ENCODE measurements at regions not wholly inside any gene's neighbourhood (a gene's known extent, or its start where the extent isn't known, plus 50 kb on each side); places are given as distances from the start of the nearest gene placed in this dataset.

GRCh38 chr15:55015093-55015445 is 181.7 kb downstream of the RSL24D1 start:
- Mint-ChIP-seq H3K4me1 (no peaks in the 10 kb centered on the region), H3K9me3 (no peaks in the 10 kb centered on the region), H3K27ac (no peak overlapping the region), H3K4me3 (no peak overlapping the region), H3K27me3 (peaks cover 11 to 25% (median 13%) of the 10 kb centered on the region in 5 donors), H3K36me3 (no peaks in the 10 kb centered on the region)
- ATAC-seq (no peak), DNase-seq (no peak)
- POLR2A ChIA-PET, result no interaction called here

GRCh38 chr15:55014391-55015092 is 182.2 kb downstream of the RSL24D1 start:
- H3K4me1 Mint-ChIP-seq, result no peaks in the 10 kb centered on the region
- no peaks in the 10 kb centered on the region for H3K9me3 Mint-ChIP-seq
- no peaks in the 10 kb centered on the region for H3K36me3 Mint-ChIP-seq
- no peak overlapping the region for H3K27ac Mint-ChIP-seq
- no peak overlapping the region for H3K4me3 Mint-ChIP-seq
- POLR2A ChIA-PET, result no interaction called here
- no peak for ATAC-seq
- no peak for DNase-seq
- peaks cover 9 to 22% (median 13%) of the 10 kb centered on the region in 5 donors for H3K27me3 Mint-ChIP-seq

DNA sequence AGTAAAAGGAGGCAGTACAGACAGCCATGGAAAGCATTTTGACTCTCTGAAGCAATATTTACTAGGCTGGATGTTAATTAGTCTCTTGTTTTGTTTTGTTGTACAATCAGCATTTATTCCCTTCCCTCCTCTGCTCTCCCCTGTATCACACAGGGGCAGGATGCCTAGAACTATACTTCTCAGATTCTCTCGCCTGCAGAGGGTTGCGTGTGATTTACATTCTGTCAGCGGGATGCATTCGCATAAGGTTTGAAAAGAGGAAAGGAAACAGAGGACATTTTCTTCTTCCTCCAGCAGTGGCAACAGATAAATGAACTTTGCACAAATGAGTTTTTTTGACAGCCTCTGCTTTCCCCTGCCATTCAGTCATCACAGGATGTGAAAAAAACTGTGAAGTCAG is 188.3 kb downstream of the RSL24D1 start:
- no peaks in the 10 kb centered on the region for H3K36me3 Mint-ChIP-seq
- ATAC-seq (no peak), DNase-seq (no peak)
- H3K27ac Mint-ChIP-seq, result no peak overlapping the region
- H3K27me3 Mint-ChIP-seq, result peaks cover 0 to 7% (median 2%) of the 10 kb centered on the region in 5 donors
- H3K9me3 Mint-ChIP-seq, result peaks cover 0 to 2% (median 0%) of the 10 kb centered on the region in 9 donors
- POLR2A ChIA-PET, result no interaction called here
- no peak overlapping the region for H3K4me3 Mint-ChIP-seq
- H3K4me1 Mint-ChIP-seq, result peaks cover 0 to 2% (median 0%) of the 10 kb centered on the region in 4 donors

GRCh38 chr15:55007561-55007960 is 189.2 kb downstream of the RSL24D1 start:
- peaks cover 0 to 7% (median 2%) of the 10 kb centered on the region in 5 donors for H3K27me3 Mint-ChIP-seq
- H3K4me3 Mint-ChIP-seq, result no peak overlapping the region
- POLR2A ChIA-PET, result no interaction called here
- peaks cover 0 to 2% (median 0%) of the 10 kb centered on the region in 4 donors for H3K4me1 Mint-ChIP-seq
- no peak overlapping the region for H3K27ac Mint-ChIP-seq
- no peak for DNase-seq
- peaks cover 0 to 2% (median 0%) of the 10 kb centered on the region in 9 donors for H3K9me3 Mint-ChIP-seq
- no peak for ATAC-seq
- no peaks in the 10 kb centered on the region for H3K36me3 Mint-ChIP-seq

DNA sequence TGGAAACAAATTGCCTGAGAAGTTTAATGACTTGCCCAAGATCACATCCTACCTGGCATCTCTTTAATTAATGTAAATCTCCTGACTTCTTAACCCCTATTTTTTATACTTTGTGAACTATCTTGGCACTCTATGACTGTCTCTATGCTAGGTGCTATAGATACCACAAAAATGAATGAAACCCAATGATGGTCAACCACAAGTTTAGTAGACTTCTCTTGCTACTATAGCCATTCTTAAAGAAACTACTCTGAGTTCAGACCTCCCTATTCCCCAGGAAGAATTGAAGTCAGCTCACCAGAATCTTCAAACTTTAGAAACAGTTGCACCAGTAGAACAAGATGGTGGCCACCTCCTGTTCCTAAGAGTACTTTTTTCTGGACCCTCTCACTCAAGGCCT is 191.1 kb downstream of the RSL24D1 start:
- no peaks in the 10 kb centered on the region for H3K36me3 Mint-ChIP-seq
- H3K9me3 Mint-ChIP-seq, result peaks cover 0 to 2% (median 0%) of the 10 kb centered on the region in 9 donors
- peaks cover 0 to 13% (median 2%) of the 10 kb centered on the region in 5 donors for H3K27me3 Mint-ChIP-seq
- POLR2A ChIA-PET, result no interaction called here
- H3K4me3 Mint-ChIP-seq, result no peak overlapping the region
- H3K27ac Mint-ChIP-seq, result no peak overlapping the region
- DNase-seq (no peak), ATAC-seq (no peak)
- peaks cover 0 to 2% (median 0%) of the 10 kb centered on the region in 4 donors for H3K4me1 Mint-ChIP-seq

DNA sequence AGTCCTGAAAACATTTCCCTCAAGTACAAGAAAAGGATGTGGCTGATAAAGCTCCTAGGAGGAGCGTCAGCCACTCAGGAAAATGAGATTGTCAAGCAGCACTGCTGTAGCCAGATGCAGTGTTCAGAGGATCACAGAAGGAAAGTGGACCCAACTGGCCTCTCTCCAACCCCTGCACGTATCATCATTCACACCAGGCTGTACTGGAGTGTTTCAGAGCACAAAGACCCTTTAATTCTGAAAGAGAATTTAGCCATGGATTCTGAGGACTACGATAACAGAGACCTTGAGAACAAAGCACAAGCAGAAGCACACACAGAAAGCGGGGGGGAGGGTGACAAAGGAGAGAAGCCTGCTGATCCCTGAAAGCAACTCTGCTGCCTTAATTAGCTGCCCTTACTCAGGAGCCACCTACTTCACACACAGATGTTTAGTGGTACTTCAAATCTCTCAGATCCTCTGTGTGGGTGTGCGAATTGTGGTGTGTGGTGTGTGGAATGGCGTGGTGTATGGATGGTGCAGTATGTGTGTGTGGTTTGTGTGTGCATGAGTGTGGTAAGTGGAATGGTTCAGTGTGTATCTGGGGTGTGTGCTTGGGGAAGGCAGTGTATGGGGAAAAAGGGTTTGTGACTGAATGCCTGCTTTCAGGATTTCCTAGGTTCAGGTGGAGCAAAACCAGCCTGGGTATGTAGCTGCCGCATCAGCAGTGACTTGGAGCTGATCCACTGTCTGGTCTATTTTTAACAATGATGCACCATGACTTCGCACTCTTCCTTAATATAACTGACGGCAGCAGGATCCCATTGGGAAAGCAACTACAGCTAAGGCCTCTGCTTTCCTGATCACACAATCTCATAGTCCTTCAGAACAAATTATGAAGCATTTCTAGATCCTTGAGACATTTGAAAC is 192.5 kb downstream of the RSL24D1 start:
- ATAC-seq (no peak), DNase-seq (no peak)
- H3K27ac Mint-ChIP-seq, result no peak overlapping the region
- H3K4me3 Mint-ChIP-seq, result no peak overlapping the region
- peaks cover 0 to 2% (median 0%) of the 10 kb centered on the region in 4 donors for H3K4me1 Mint-ChIP-seq
- H3K36me3 Mint-ChIP-seq, result no peaks in the 10 kb centered on the region
- POLR2A ChIA-PET, result no interaction called here
- peaks cover 0 to 9% (median 2%) of the 10 kb centered on the region in 5 donors for H3K27me3 Mint-ChIP-seq
- peaks cover 0 to 2% (median 0%) of the 10 kb centered on the region in 9 donors for H3K9me3 Mint-ChIP-seq

DNA sequence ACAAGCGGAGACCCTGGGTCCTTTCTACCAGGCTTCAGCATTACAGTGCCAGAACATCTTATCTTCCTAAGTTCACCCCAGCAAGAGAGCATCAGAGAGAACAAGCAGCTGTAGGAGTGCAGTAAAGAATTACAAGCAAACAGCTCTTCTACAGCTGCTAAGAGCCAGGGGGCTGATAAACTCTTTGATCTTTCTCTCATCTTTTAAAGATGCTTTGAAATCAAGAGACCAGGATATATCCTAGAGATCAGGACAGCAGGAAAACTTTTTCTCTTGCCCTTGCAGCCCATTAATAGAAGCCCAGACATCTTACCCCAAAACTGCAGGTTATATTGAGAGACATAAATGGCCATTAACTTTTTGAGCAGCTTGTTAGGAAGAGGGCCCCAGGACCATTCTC is 198.1 kb downstream of the RSL24D1 start:
- Mint-ChIP-seq H3K27me3 (peaks cover 0 to 14% (median 3%) of the 10 kb centered on the region in 5 donors), H3K4me1 (no peaks in the 10 kb centered on the region), H3K27ac (no peak overlapping the region), H3K36me3 (peaks cover 0 to under 1% (median 0%) of the 10 kb centered on the region in 3 donors), H3K4me3 (no peak overlapping the region), H3K9me3 (peaks cover 0 to 4% (median 0%) of the 10 kb centered on the region in 9 donors)
- POLR2A ChIA-PET, result no interaction called here
- ATAC-seq (no peak), DNase-seq (no peak)

GRCh38 chr15:54990793-54991192 is 205.9 kb downstream of the RSL24D1 start:
- POLR2A ChIA-PET, result no interaction called here
- Mint-ChIP-seq H3K9me3 (peaks cover 0 to 19% (median 2%) of the 10 kb centered on the region in 9 donors), H3K27ac (no peak overlapping the region), H3K4me3 (no peak overlapping the region), H3K36me3 (peaks cover 0 to 15% (median 0%) of the 10 kb centered on the region in 3 donors), H3K27me3 (peaks cover 16 to 32% (median 26%) of the 10 kb centered on the region in 5 donors), H3K4me1 (no peaks in the 10 kb centered on the region)
- no peak for DNase-seq
- ATAC-seq, result no peak

- Mint-ChIP-seq H3K4me1 (no peaks in the 10 kb centered on the region), H3K9me3 (peaks cover 0 to 24% (median 2%) of the 10 kb centered on the region in 9 donors), H3K27me3 (peaks cover 19 to 43% (median 26%) of the 10 kb centered on the region in 5 donors), H3K36me3 (peaks cover 0 to 12% (median 0%) of the 10 kb centered on the region in 3 donors), H3K4me3 (no peak overlapping the region), H3K27ac (no peak overlapping the region)
- DNase-seq, result no peak
- POLR2A ChIA-PET, result no interaction called here
- no peak for ATAC-seq
Measured at GRCh38 chr15:54987881-54988280, 208.9 kb downstream of the RSL24D1 start.

DNA sequence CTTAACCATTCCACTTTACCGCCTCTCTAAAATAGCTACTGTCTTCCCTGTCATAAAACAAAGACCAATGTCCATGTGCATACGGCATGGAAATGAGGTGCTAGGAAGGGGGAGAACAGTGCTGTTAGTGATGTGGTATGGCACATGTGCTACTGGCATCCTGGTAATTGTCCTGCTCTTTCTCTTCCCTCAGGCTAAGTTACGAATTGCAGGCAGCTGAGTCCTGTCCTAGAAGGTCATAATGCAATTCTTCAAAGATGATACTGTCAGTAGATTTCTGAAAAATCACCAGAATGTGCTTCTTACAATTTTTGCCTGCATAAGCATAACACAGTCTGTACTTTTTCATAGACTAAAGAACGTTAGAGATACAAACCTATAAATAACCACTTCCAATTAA is 216.8 kb downstream of the RSL24D1 start:
- H3K27me3 Mint-ChIP-seq, result peaks cover 9 to 27% (median 13%) of the 10 kb centered on the region in 5 donors
- H3K36me3 Mint-ChIP-seq, result no peaks in the 10 kb centered on the region
- H3K27ac Mint-ChIP-seq, result no peak overlapping the region
- no peak for DNase-seq
- POLR2A ChIA-PET, result no interaction called here
- H3K4me3 Mint-ChIP-seq, result no peak overlapping the region
- ATAC-seq, result no peak
- peaks cover 0 to 14% (median 0%) of the 10 kb centered on the region in 9 donors for H3K9me3 Mint-ChIP-seq
- H3K4me1 Mint-ChIP-seq, result no peaks in the 10 kb centered on the region

DNA sequence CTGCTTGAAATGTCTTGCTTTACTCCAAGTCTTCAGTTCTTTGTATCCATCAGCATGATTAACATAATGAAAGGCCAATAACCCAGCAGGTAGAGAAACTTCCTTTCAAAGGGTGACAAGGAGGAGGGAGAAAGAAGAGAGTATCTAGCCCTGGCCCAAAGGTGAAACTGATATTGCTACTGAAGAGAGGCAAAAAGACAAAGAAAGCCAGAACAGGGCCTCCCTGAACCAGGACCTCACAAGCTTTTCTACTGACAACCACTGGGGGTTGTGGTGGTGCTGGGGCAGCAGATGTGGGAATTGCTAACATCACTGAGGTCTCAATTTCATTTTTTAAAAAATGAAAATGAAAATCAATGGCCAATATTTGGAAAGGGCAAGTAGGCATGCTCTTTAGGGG is 234.1 kb downstream of the RSL24D1 start:
- Mint-ChIP-seq H3K9me3 (peaks cover 13 to 40% (median 21%) of the 10 kb centered on the region in 9 donors), H3K27me3 (peaks cover 1 to 36% (median 7%) of the 10 kb centered on the region in 5 donors), H3K27ac (no peak overlapping the region), H3K4me1 (no peaks in the 10 kb centered on the region), H3K4me3 (no peak overlapping the region), H3K36me3 (peaks cover 0 to 22% (median 0%) of the 10 kb centered on the region in 3 donors)
- POLR2A ChIA-PET, result no interaction called here
- ATAC-seq (no peak), DNase-seq (no peak)

- POLR2A ChIA-PET, result no interaction called here
- no peak overlapping the region for H3K4me3 Mint-ChIP-seq
- DNase-seq (no peak), ATAC-seq (no peak)
- H3K27me3 Mint-ChIP-seq, result peaks cover 1 to 23% (median 4%) of the 10 kb centered on the region in 5 donors
- H3K4me1 Mint-ChIP-seq, result no peaks in the 10 kb centered on the region
- H3K27ac Mint-ChIP-seq, result peak overlapping the region in 1 of 10 donors; percentile 19
- peaks cover 0 to 23% (median 8%) of the 10 kb centered on the region in 9 donors for H3K9me3 Mint-ChIP-seq
- peaks cover 0 to 9% (median 0%) of the 10 kb centered on the region in 3 donors for H3K36me3 Mint-ChIP-seq
Measured at GRCh38 chr15:54960266-54960665, 236.5 kb downstream of the RSL24D1 start.

- POLR2A ChIA-PET, result no interaction called here
- H3K27ac Mint-ChIP-seq, result no peak overlapping the region
- ATAC-seq, result no peak
Measured at GRCh38 chr15:54941417-54941816, 255.3 kb downstream of the RSL24D1 start.

More at GRCh38 chr15:54941417-54941816, 255.3 kb downstream of the RSL24D1 start:
- Mint-ChIP-seq H3K4me1 (no peaks in the 10 kb centered on the region), H3K9me3 (peaks cover 0 to 18% (median 5%) of the 10 kb centered on the region in 9 donors), H3K27me3 (peaks cover 0 to 18% (median 5%) of the 10 kb centered on the region in 5 donors), H3K36me3 (no peaks in the 10 kb centered on the region), H3K4me3 (no peak overlapping the region)
- no peak for DNase-seq

Data from naive thymus-derived CD8-positive, alpha-beta T cell (primary cell).